Parathyroid adenoma (tissue), 2 donors: ENCODE measurements at regions not wholly inside any gene's neighbourhood (a gene's known extent, or its start where the extent isn't known, plus 50 kb on each side); places are given as distances from the start of the nearest gene placed in this dataset.

ENCODE experiments used
- H2AFZ ChIP-seq: fragments of 300-600 bp; sonication (generic); one replicate; pipeline ENCODE4 v1.7.0; 2017; ENCODE audit warnings: antibody characterized with exemption, mild to moderate bottlenecking
- H3K27ac ChIP-seq: fragments of 300-600 bp; sonication (generic); one replicate; pipeline ENCODE4 v1.7.0; 2017
- H3K27me3 ChIP-seq: fragments of 300-600 bp; sonication (generic); one replicate; pipeline ENCODE4 v1.7.0; 2017; ENCODE audit warnings: low read length; ENCODE audit not compliant: control insufficient read depth, insufficient read depth
- H3K36me3 ChIP-seq: fragments of 300-600 bp; sonication (generic); one replicate; pipeline ENCODE4 v1.7.0; 2017; ENCODE audit warnings: low read length; ENCODE audit not compliant: control insufficient read depth, insufficient read depth
- H3K4me1 ChIP-seq: fragments of 300-600 bp; sonication (generic); one replicate; pipeline ENCODE4 v1.7.0; 2017; ENCODE audit warnings: control low read depth
- H3K4me2 ChIP-seq: fragments of 300-600 bp; sonication (generic); one replicate; pipeline ENCODE4 v1.7.0; 2017; ENCODE audit warnings: low read length
- H3K4me3 ChIP-seq: fragments of 300-600 bp; sonication (generic); one replicate; pipeline ENCODE4 v1.7.0; 2017; ENCODE audit warnings: low read depth, low read length
- H3K79me2 ChIP-seq: fragments of 300-600 bp; sonication (generic); one replicate; pipeline ENCODE4 v1.7.0; 2017; ENCODE audit warnings: control low read depth
- H3K9ac ChIP-seq: fragments of 300-600 bp; sonication (generic); one replicate; pipeline ENCODE4 v1.7.0; 2017; ENCODE audit warnings: mild to moderate bottlenecking
- H3K9me3 ChIP-seq: fragments of 300-600 bp; sonication (generic); one replicate; pipeline ENCODE4 v1.7.0; 2017; ENCODE audit warnings: low read length; ENCODE audit not compliant: control insufficient read depth
- CTCF ChIP-seq: fragments of 300-600 bp; sonication (generic); IDR thresholded peaks from one replicate; pipeline ENCODE4 v1.7.0; 2017; ENCODE audit warnings: antibody characterized with exemption, mild to moderate bottlenecking
- donor health status: primary hyperparathyroidism.

GRCh38 chr12:97995559-97995958 lies 519.8 kb upstream of the TMPO start:
- Histone ChIP-seq H3K9me3 (no peaks in the 10 kb centered on the region), H3K27me3 (no peaks in the 10 kb centered on the region), H3K4me3 (no peak overlapping the region), H3K4me1 (no peaks in the 10 kb centered on the region), H3K9ac (no peak overlapping the region), H3K27ac (no peak overlapping the region), H3K4me2 (no peak overlapping the region), H3K36me3 (no peaks in the 10 kb centered on the region), H3K79me2 (no peaks in the 10 kb centered on the region), H2AFZ (no peak overlapping the region)
- no peak for TF ChIP-seq CTCF

GRCh38 chr12:98001430-98001829 lies 514.0 kb upstream of the TMPO start:
- no peaks in the 10 kb centered on the region for H3K36me3 ChIP-seq
- no peak overlapping the region for H3K4me2 ChIP-seq
- no peaks in the 10 kb centered on the region for H3K79me2 ChIP-seq
- no peak overlapping the region for H3K9ac ChIP-seq
- no peaks in the 10 kb centered on the region for H3K27me3 ChIP-seq
- no peak for TF ChIP-seq CTCF
- H3K4me1 ChIP-seq, result no peaks in the 10 kb centered on the region
- H3K27ac ChIP-seq, result no peak overlapping the region
- no peak overlapping the region for H2AFZ ChIP-seq
- no peak overlapping the region for H3K4me3 ChIP-seq
- H3K9me3 ChIP-seq, result no peaks in the 10 kb centered on the region

GRCh38 chr12:98002887-98003493 lies 512.4 kb upstream of the TMPO start:
- Histone ChIP-seq H3K4me1 (no peaks in the 10 kb centered on the region), H3K4me2 (no peak overlapping the region), H2AFZ (no peak overlapping the region), H3K27me3 (no peaks in the 10 kb centered on the region), H3K9me3 (no peaks in the 10 kb centered on the region), H3K27ac (no peak overlapping the region), H3K9ac (no peak overlapping the region), H3K4me3 (no peak overlapping the region), H3K36me3 (no peaks in the 10 kb centered on the region), H3K79me2 (no peaks in the 10 kb centered on the region)
- TF ChIP-seq CTCF, result peak; percentile 19

- H3K9me3 ChIP-seq, result no peaks in the 10 kb centered on the region
- no peak overlapping the region for H3K27ac ChIP-seq
- H3K9ac ChIP-seq, result no peak overlapping the region
- H3K4me2 ChIP-seq, result no peak overlapping the region
- no peaks in the 10 kb centered on the region for H3K4me1 ChIP-seq
- H2AFZ ChIP-seq, result no peak overlapping the region
- no peaks in the 10 kb centered on the region for H3K79me2 ChIP-seq
- H3K36me3 ChIP-seq, result no peaks in the 10 kb centered on the region
- no peaks in the 10 kb centered on the region for H3K27me3 ChIP-seq
- no peak overlapping the region for H3K4me3 ChIP-seq
- TF ChIP-seq CTCF, result no peak
Measured at GRCh38 chr12:98007963-98008362, 507.4 kb upstream of the TMPO start.

- H3K27me3 ChIP-seq, result no peaks in the 10 kb centered on the region
- H3K4me3 ChIP-seq, result no peak overlapping the region
- H3K4me1 ChIP-seq, result no peaks in the 10 kb centered on the region
- no peaks in the 10 kb centered on the region for H3K9me3 ChIP-seq
- no peaks in the 10 kb centered on the region for H3K36me3 ChIP-seq
- no peak overlapping the region for H3K9ac ChIP-seq
- TF ChIP-seq CTCF, result no peak
- no peak overlapping the region for H3K27ac ChIP-seq
- no peak overlapping the region for H2AFZ ChIP-seq
- H3K79me2 ChIP-seq, result no peaks in the 10 kb centered on the region
- H3K4me2 ChIP-seq, result no peak overlapping the region
Measured at GRCh38 chr12:98013560-98013959, 501.8 kb upstream of the TMPO start.
